GM12878 (cell line): ENCODE measurements at regions not wholly inside any gene's neighbourhood (a gene's known extent, or its start where the extent isn't known, plus 50 kb on each side); places are given as distances from the start of the nearest gene placed in this dataset.

ENCODE experiments used
- ATAC-seq: fragments of 200-7000 bp; cut with Tn5 transposase; 3 replicates; pipeline ENCODE4 v1.9.1; 2020; ENCODE audit warnings: mild to moderate bottlenecking, moderate library complexity
- BruUV-seq: library from RNA; stranded (reverse); fragments of 400-500 nt; replicated peaks from 2 replicates; lab custom pipeline; 2021; lab: Mats Ljungman, UMichigan
- CTCF ChIA-PET: fragments of 300-600 bp; sonication (Branson Sonifier 250); formaldehyde crosslinking; extraction: SDS; loops from one replicate; lab custom pipeline; 2021; ENCODE audit warnings: inconsistent platforms; lab: Yijun Ruan, JAX
- POLR2A ChIA-PET: fragments of 350-600 bp; formaldehyde crosslinking; extraction: SDS; loops from one replicate; lab custom pipeline; 2021; ENCODE audit warnings: inconsistent platforms; lab: Charles Lee
- RAD21 ChIA-PET: fragments of 300-600 bp; sonication (Branson Sonifier 250); formaldehyde crosslinking; loops from one replicate; lab custom pipeline; 2023; ENCODE audit warnings: antibody characterized with exemption; ENCODE audit not compliant: unreplicated experiment; lab: Charles Lee
- SMC1A ChIA-PET: fragments of 300-600 bp; sonication (Branson Sonifier 250); formaldehyde crosslinking; loops from one replicate; lab custom pipeline; 2023; ENCODE audit not compliant: unreplicated experiment, uncharacterized antibody; lab: Charles Lee
- DNase-seq: peaks from one replicate; pipeline ENCODE4 v3.0.0-alpha.2; 2011; ENCODE audit warnings: low read depth, low spot score
- FAIRE-seq: peaks from 3 replicates; lab custom pipeline; 2011; peaks lifted over from hg19 to GRCh38; lab: Jason Lieb, UNC
- H2AFZ ChIP-seq: 2 replicates; pipeline ENCODE4 v1.6.0; 2011; ENCODE audit warnings: low read depth, low read length, control low read depth; ENCODE audit not compliant: control insufficient read depth
- H3K27ac ChIP-seq: 2 replicates; pipeline ENCODE4 v1.5.1; 2011; ENCODE audit warnings: control low read depth; ENCODE audit not compliant: control insufficient read depth, insufficient read depth
- H3K27me3 ChIP-seq, 2 experiments: replicated peaks in 1 of 2; 2 replicates each; pipeline versions ENCODE4 v1.6.0 to v1.6.1; 2011; ENCODE audit warnings: low read length in 1 of 2; ENCODE audit not compliant: control insufficient read depth in 2 of 2, insufficient read depth in 2 of 2
- H3K36me3 ChIP-seq, 2 experiments: 2 replicates each; pipeline ENCODE4 v1.5.1; 2011; ENCODE audit warnings: low read length in 1 of 2; ENCODE audit not compliant: control insufficient read depth in 2 of 2, insufficient read depth in 2 of 2
- H3K4me1 ChIP-seq: 2 replicates; pipeline ENCODE4 v1.6.1; 2011; ENCODE audit warnings: mild to moderate bottlenecking, low read length, moderate library complexity, mixed read lengths; ENCODE audit not compliant: control insufficient read depth, insufficient read depth
- H3K4me2 ChIP-seq: 2 replicates; pipeline ENCODE4 v1.6.0; 2011; ENCODE audit warnings: control low read depth; ENCODE audit not compliant: control insufficient read depth, insufficient read depth
- H3K4me3 ChIP-seq: fragments of 200-600 bp; sonication (generic); 2 replicates; pipeline ENCODE4 v1.5.1; 2016
- H3K79me2 ChIP-seq: 2 replicates; pipeline ENCODE4 v1.6.0; 2011; ENCODE audit warnings: low read length; ENCODE audit not compliant: control insufficient read depth, insufficient read depth
- H3K9ac ChIP-seq: 2 replicates; pipeline ENCODE4 v1.8.0; 2011; ENCODE audit warnings: low read length, control low read depth, mixed read lengths; ENCODE audit not compliant: control insufficient read depth, insufficient read depth
- H3K9me3 ChIP-seq: replicated peaks from 3 replicates; pipeline ENCODE4 v1.5.1; 2011; ENCODE audit warnings: mild to moderate bottlenecking, low read length; ENCODE audit not compliant: control insufficient read depth, insufficient read depth
- H4K20me1 ChIP-seq: 2 replicates; pipeline ENCODE4 v1.6.0; 2011; ENCODE audit not compliant: control insufficient read depth, insufficient read depth
- BHLHE40 ChIP-seq, 2 experiments: fragments of 450-650 bp in 1 of 2; IDR thresholded peaks; 2 replicates each; pipeline ENCODE4 v1.6.1; 2011 to 2017; ENCODE audit warnings: low read depth in 2 of 2, borderline replicate concordance in 1 of 2, improper control_type of control experiment in 1 of 2, low read length in 1 of 2, mild to moderate bottlenecking in 1 of 2
- CBFB ChIP-seq: IDR thresholded peaks from 2 replicates; pipeline ENCODE4 v1.6.1; 2016; ENCODE audit warnings: antibody characterized with exemption, low read depth
- CBX5 ChIP-seq: sonication (generic); IDR thresholded peaks from 2 replicates; pipeline ENCODE4 v1.6.1; 2016; ENCODE audit warnings: low read depth, moderate library complexity, mild to moderate bottlenecking, inconsistent platforms
- FOXK2 ChIP-seq: fragments of 450-650 bp; IDR thresholded peaks from 2 replicates; pipeline ENCODE4 v1.6.1; 2017; ENCODE audit warnings: mild to moderate bottlenecking, moderate library complexity
- KDM1A ChIP-seq: fragments of 200-600 bp; sonication (generic); IDR thresholded peaks from 2 replicates; pipeline ENCODE4 v1.6.1; 2016; ENCODE audit warnings: borderline replicate concordance
- MTA3 ChIP-seq: IDR thresholded peaks from 2 replicates; pipeline ENCODE4 v1.6.1; 2012; ENCODE audit warnings: low read length, inconsistent platforms, borderline replicate concordance
- PAX5 ChIP-seq: IDR thresholded peaks from 2 replicates; pipeline ENCODE4 v1.6.1; 2011; ENCODE audit warnings: low read depth, low read length, borderline replicate concordance
- POLR2AphosphoS2 ChIP-seq: IDR thresholded peaks from 2 replicates; pipeline ENCODE4 v1.6.1; 2011; ENCODE audit warnings: low read depth, mild to moderate bottlenecking, low read length, improper control_type of control experiment, moderate library complexity
- SREBF2 ChIP-seq: IDR thresholded peaks from 2 replicates; pipeline ENCODE4 v1.6.1; 2012; ENCODE audit warnings: mild to moderate bottlenecking, low read length
- TAF1 ChIP-seq: IDR thresholded peaks from 2 replicates; pipeline ENCODE4 v1.6.1; 2011; ENCODE audit warnings: mild to moderate bottlenecking, low read depth, low read length, borderline replicate concordance
- ZNF24 ChIP-seq: fragments of 450-650 bp; IDR thresholded peaks from 2 replicates; pipeline ENCODE4 v1.6.1; 2017; ENCODE audit warnings: antibody characterized with exemption, mild to moderate bottlenecking
- WGBS: methylation state at CpG from one replicate; pipeline ENCODE4 v1.1.6; 2016; ENCODE audit warnings: low lambda C conversion rate; ENCODE audit not compliant: insufficient replicate concordance, insufficient coverage; ENCODE audit errors: missing lambda C conversion rate; 5-methylcytosine and 5-hydroxymethylcytosine counted together
- in situ Hi-C: fragments of 300-500 bp; cut with MboI; formaldehyde crosslinking; loops from 9 replicates; pipeline ENCODE4 v1.14.3; 2018; ENCODE audit warnings: mixed read lengths
- intact Hi-C: fragments of 100-400 bp; cut with micrococcal nuclease; formaldehyde crosslinking; loops from one replicate; pipeline ENCODE4 v1.14.2; 2022; ENCODE audit not compliant: unreplicated experiment
- TF ChIP-seq, protein P1 (sequence below): fragments of 450-650 bp; IDR thresholded peaks from 2 replicates; pipeline ENCODE4 v1.6.1; 2017; ENCODE audit warnings: mild to moderate bottlenecking
- TF ChIP-seq, protein P2 (sequence below): IDR thresholded peaks from 2 replicates; pipeline ENCODE4 v1.6.1; 2012; ENCODE audit warnings: low read depth, low read length, improper control_type of control experiment
- TF ChIP-seq, protein P3 (sequence below): fragments of 450-650 bp; IDR thresholded peaks from 2 replicates; pipeline ENCODE4 v1.6.1; 2017; ENCODE audit warnings: mild to moderate bottlenecking, moderate library complexity

DNA sequence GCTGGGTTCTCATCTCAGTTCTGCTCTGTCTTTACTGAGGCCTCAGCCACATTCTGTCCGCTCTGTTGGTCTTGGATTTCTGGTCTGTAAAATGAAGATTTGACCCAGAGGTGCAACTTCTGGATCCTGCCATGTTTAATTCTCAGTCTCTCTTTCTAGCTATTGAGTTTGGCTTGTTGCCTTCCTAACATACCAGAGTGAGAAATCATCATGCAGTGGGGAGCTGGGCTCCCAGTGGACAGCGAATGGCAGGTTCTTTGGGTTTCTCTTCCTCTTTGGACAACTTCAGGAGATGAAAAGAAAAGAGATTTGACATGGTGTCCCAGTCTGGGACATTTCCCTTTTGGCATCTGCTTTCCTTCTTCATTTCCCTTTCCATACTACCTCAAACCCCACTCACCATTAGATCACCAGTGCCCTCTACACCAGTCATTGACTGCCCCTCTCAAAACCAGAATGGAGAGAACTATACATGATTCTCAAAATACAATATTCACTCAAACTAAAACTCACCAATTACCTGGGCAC is 334.7 kb downstream of the ACTL7B start:
- ChIA-PET CTCF (no interaction called here), POLR2A (no interaction called here), RAD21 (no interaction called here), SMC1A (no interaction called here)
- FAIRE-seq (no peak), DNase-seq (no peak), ATAC-seq (no peak)
- Histone ChIP-seq H4K20me1 (no peaks in the 10 kb centered on the region), H3K27ac (no peak overlapping the region), H3K27me3 (no peaks in the 10 kb centered on the region), H3K4me2 (no peak overlapping the region), H2AFZ (no peak overlapping the region), H3K4me1 (no peaks in the 10 kb centered on the region), H3K36me3 (no peaks in the 10 kb centered on the region), H3K79me2 (no peaks in the 10 kb centered on the region), H3K9me3 (no peaks in the 10 kb centered on the region), H3K4me3 (no peak overlapping the region), H3K9ac (no peak overlapping the region)
- intact Hi-C loops, result no loop called here
- in situ Hi-C loops, result no loop called here
- 26% methylated on average over 2 of the region's 2 CpGs for WGBS
- TF ChIP-seq, protein P1, sequence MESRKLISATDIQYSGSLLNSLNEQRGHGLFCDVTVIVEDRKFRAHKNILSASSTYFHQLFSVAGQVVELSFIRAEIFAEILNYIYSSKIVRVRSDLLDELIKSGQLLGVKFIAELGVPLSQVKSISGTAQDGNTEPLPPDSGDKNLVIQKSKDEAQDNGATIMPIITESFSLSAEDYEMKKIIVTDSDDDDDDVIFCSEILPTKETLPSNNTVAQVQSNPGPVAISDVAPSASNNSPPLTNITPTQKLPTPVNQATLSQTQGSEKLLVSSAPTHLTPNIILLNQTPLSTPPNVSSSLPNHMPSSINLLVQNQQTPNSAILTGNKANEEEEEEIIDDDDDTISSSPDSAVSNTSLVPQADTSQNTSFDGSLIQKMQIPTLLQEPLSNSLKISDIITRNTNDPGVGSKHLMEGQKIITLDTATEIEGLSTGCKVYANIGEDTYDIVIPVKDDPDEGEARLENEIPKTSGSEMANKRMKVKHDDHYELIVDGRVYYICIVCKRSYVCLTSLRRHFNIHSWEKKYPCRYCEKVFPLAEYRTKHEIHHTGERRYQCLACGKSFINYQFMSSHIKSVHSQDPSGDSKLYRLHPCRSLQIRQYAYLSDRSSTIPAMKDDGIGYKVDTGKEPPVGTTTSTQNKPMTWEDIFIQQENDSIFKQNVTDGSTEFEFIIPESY, result no peak
- TF ChIP-seq TAF1, result no peak
- TF ChIP-seq, protein P2, sequence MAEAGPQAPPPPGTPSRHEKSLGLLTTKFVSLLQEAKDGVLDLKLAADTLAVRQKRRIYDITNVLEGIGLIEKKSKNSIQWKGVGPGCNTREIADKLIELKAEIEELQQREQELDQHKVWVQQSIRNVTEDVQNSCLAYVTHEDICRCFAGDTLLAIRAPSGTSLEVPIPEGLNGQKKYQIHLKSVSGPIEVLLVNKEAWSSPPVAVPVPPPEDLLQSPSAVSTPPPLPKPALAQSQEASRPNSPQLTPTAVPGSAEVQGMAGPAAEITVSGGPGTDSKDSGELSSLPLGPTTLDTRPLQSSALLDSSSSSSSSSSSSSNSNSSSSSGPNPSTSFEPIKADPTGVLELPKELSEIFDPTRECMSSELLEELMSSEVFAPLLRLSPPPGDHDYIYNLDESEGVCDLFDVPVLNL, result no peak
- TF ChIP-seq MTA3, result no peak
- TF ChIP-seq POLR2AphosphoS2, result no peak
- TF ChIP-seq CBFB, result no peak
- no peak for TF ChIP-seq PAX5
- TF ChIP-seq ZNF24, result no peak
- no peak for TF ChIP-seq KDM1A
- TF ChIP-seq FOXK2, result no peak
- no peak for TF ChIP-seq CBX5
- TF ChIP-seq, protein P3, sequence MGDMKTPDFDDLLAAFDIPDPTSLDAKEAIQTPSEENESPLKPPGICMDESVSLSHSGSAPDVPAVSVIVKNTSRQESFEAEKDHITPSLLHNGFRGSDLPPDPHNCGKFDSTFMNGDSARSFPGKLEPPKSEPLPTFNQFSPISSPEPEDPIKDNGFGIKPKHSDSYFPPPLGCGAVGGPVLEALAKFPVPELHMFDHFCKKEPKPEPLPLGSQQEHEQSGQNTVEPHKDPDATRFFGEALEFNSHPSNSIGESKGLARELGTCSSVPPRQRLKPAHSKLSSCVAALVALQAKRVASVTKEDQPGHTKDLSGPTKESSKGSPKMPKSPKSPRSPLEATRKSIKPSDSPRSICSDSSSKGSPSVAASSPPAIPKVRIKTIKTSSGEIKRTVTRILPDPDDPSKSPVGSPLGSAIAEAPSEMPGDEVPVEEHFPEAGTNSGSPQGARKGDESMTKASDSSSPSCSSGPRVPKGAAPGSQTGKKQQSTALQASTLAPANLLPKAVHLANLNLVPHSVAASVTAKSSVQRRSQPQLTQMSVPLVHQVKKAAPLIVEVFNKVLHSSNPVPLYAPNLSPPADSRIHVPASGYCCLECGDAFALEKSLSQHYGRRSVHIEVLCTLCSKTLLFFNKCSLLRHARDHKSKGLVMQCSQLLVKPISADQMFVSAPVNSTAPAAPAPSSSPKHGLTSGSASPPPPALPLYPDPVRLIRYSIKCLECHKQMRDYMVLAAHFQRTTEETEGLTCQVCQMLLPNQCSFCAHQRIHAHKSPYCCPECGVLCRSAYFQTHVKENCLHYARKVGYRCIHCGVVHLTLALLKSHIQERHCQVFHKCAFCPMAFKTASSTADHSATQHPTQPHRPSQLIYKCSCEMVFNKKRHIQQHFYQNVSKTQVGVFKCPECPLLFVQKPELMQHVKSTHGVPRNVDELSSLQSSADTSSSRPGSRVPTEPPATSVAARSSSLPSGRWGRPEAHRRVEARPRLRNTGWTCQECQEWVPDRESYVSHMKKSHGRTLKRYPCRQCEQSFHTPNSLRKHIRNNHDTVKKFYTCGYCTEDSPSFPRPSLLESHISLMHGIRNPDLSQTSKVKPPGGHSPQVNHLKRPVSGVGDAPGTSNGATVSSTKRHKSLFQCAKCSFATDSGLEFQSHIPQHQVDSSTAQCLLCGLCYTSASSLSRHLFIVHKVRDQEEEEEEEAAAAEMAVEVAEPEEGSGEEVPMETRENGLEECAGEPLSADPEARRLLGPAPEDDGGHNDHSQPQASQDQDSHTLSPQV, result no peak
- TF ChIP-seq SREBF2, result no peak
- no peak for TF ChIP-seq BHLHE40 (IDR thresholded peaks at IDR 0.05; ENCODE audit: borderline replicate concordance in 1 of 2, low read depth in 2 of 2, low read length in 1 of 2)
- no TSS peak for BruUV-seq
